Esophagus mucosa (tissue), 1 donor: ENCODE measurements at regions not wholly inside any gene's neighbourhood (a gene's known extent, or its start where the extent isn't known, plus 50 kb on each side); places are given as distances from the start of the nearest gene placed in this dataset.

Experiments
- ATAC-seq: fragments of 200-7000 bp; cut with Tn5 transposase; one replicate; pipeline ENCODE4 v1.9.1; 2020
- donor health status: DM: yes; HTN: yes; CAD: no.

- no peak for ATAC-seq
These were observed 327.8 kb upstream of the MAF start for GRCh38 chr16:79928142-79928873.

- ATAC-seq: no peak
These were observed 326.1 kb upstream of the MAF start for GRCh38 chr16:79926451-79927205.

- no peak for ATAC-seq
These were observed 322.9 kb upstream of the MAF start for GRCh38 chr16:79923431-79923830.

GRCh38 chr16:79920685-79921084 lies 320.1 kb upstream of the MAF start:
- ATAC-seq: no peak

GRCh38 chr16:79918916-79919315 lies 318.4 kb upstream of the MAF start:
- no peak for ATAC-seq

- ATAC-seq: no peak
These were observed 315.2 kb upstream of the MAF start for GRCh38 chr16:79915761-79916160.

GRCh38 chr16:79914961-79915720 lies 314.6 kb upstream of the MAF start:
- no peak for ATAC-seq

GRCh38 chr16:79912592-79913310 lies 312.2 kb upstream of the MAF start:
- no peak for ATAC-seq

- no peak for ATAC-seq
These were observed 311.1 kb upstream of the MAF start for GRCh38 chr16:79911660-79912059.

GRCh38 chr16:79909571-79909970 lies 309.0 kb upstream of the MAF start:
- ATAC-seq: no peak

- ATAC-seq: no peak
These were observed 302.9 kb upstream of the MAF start for GRCh38 chr16:79903471-79903870.

- ATAC-seq: no peak
These were observed 301.8 kb upstream of the MAF start for GRCh38 chr16:79902351-79902750.

- no peak for ATAC-seq
These were observed 301.0 kb upstream of the MAF start for GRCh38 chr16:79901522-79901921.

- no peak for ATAC-seq
These were observed 299.2 kb upstream of the MAF start for GRCh38 chr16:79899716-79900115.

GRCh38 chr16:79899316-79899715 lies 298.8 kb upstream of the MAF start:
- ATAC-seq: peak; percentile 38

GRCh38 chr16:79898703-79899102 lies 298.2 kb upstream of the MAF start:
- ATAC-seq: no peak

GRCh38 chr16:79897453-79898146 lies 297.1 kb upstream of the MAF start:
- ATAC-seq: no peak

GRCh38 chr16:79897104-79897452 lies 296.5 kb upstream of the MAF start:
- ATAC-seq: no peak

GRCh38 chr16:79895917-79896203 lies 295.3 kb upstream of the MAF start:
- ATAC-seq: no peak

GRCh38 chr16:79895053-79895916 lies 294.7 kb upstream of the MAF start:
- ATAC-seq: no peak

- ATAC-seq: no peak
These were observed 292.9 kb upstream of the MAF start for GRCh38 chr16:79893445-79893844.

GRCh38 chr16:79892278-79892677 lies 291.7 kb upstream of the MAF start:
- ATAC-seq: peak; percentile 28
